ENCODE measurements at regions not wholly inside any gene's neighbourhood (a gene's known extent, or its start where the extent isn't known, plus 50 kb on each side); places are given as distances from the start of the nearest gene placed in this dataset.

DNA sequence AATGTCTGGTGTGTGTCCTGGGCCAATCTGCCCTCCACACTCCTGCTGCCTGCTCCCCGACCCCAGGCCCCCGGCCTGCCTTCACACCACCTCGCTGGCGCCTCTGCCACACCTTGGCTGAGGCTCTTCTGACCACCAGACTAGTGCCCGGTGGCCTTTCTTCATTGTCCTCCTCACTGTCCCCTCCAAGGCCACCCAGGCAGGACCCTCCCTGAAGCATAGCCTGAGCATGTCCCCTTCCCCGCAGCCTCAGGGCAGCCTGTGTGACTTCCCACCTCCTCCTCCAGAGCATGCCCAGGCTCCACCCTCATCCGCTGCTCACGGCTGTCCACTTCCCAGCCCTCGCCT, 154.6 kb downstream of the OLFM1 start:
- TF ChIP-seq TAF1 (IDR thresholded peaks at IDR 0.05; ENCODE audit: borderline replicate concordance, insufficient read depth, low read length) (no peak), SIN3A (IDR thresholded peaks at IDR 0.05; ENCODE audit: borderline replicate concordance, insufficient read depth, low read length) (no peak), REST (IDR thresholded peaks at IDR 0.05; ENCODE audit: insufficient read depth in 1 of 2, low read depth in 2 of 2, low read length in 2 of 2) (no peak), POLR2AphosphoS5 (IDR thresholded peaks at IDR 0.05; ENCODE audit: low read depth, low read length) (no peak), FOXP2 (optimal IDR thresholded peaks at IDR 0.05; ENCODE audit: borderline replicate concordance, extremely low read depth, extremely low read length, insufficient read depth) (no peak)
